Progenitor cell of endocrine pancreas (in vitro differentiated cells): ENCODE measurements at regions not wholly inside any gene's neighbourhood (a gene's known extent, or its start where the extent isn't known, plus 50 kb on each side); places are given as distances from the start of the nearest gene placed in this dataset.

Experiments used
- DNase-seq: peaks from one replicate; pipeline ENCODE4 v3.0.0; 2021; ENCODE audit warnings: low spot score; ENCODE audit not compliant: unreplicated experiment
- H3K27ac Mint-ChIP-seq: 2 replicates; pipeline ENCODE4 v1.8.0; 2021; ENCODE audit warnings: mild to moderate bottlenecking, moderate library complexity, mixed read lengths
- H3K27me3 Mint-ChIP-seq: 2 replicates; pipeline ENCODE4 v1.8.0; 2021; ENCODE audit warnings: mixed read lengths
- H3K36me3 Mint-ChIP-seq: 2 replicates; pipeline ENCODE4 v1.8.0; 2022; ENCODE audit warnings: mixed read lengths; ENCODE audit not compliant: insufficient read depth
- H3K4me1 Mint-ChIP-seq: 2 replicates; pipeline ENCODE4 v1.8.0; 2021; ENCODE audit warnings: low read depth, mixed read lengths
- H3K4me3 Mint-ChIP-seq: 2 replicates; pipeline ENCODE4 v1.8.0; 2021; ENCODE audit warnings: low read depth, mild to moderate bottlenecking, moderate library complexity, mixed read lengths
- H3K9me3 Mint-ChIP-seq: 2 replicates; pipeline ENCODE4 v1.8.0; 2021; ENCODE audit warnings: low read depth, mixed read lengths
- TF ChIP-seq, protein P1 (sequence below): fragments of 200-600 bp; sonication (generic); IDR thresholded peaks from one replicate; pipeline ENCODE4 v1.5.0; 2021; ENCODE audit warnings: antibody characterized with exemption, mild to moderate bottlenecking; ENCODE audit not compliant: unreplicated experiment

DNA sequence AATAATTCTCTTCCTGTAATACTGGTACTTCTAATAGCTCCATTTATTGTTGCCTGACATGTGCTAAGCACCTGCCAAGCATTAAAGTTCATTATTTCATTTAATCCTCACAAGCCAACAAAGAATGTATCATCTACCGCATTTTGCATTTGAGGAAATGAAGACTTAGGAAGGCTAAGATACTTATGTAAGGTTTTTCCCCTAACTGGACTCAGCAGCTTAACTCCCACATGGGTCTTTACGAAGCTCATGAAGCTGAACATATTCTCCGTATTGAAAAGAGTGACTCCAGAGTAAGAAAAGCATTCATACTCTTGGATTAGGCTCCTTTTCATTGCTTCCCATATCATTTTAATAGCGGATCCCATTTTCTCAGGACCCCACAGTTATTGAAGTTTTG lies 155.7 kb upstream of the TMEM72 start:
- TF ChIP-seq, protein P1, sequence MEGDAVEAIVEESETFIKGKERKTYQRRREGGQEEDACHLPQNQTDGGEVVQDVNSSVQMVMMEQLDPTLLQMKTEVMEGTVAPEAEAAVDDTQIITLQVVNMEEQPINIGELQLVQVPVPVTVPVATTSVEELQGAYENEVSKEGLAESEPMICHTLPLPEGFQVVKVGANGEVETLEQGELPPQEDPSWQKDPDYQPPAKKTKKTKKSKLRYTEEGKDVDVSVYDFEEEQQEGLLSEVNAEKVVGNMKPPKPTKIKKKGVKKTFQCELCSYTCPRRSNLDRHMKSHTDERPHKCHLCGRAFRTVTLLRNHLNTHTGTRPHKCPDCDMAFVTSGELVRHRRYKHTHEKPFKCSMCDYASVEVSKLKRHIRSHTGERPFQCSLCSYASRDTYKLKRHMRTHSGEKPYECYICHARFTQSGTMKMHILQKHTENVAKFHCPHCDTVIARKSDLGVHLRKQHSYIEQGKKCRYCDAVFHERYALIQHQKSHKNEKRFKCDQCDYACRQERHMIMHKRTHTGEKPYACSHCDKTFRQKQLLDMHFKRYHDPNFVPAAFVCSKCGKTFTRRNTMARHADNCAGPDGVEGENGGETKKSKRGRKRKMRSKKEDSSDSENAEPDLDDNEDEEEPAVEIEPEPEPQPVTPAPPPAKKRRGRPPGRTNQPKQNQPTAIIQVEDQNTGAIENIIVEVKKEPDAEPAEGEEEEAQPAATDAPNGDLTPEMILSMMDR: no peak
- no peak for DNase-seq
- Mint-ChIP-seq H3K27ac (no peak overlapping the region), H3K9me3 (no peaks in the 10 kb centered on the region), H3K4me1 (no peaks in the 10 kb centered on the region), H3K4me3 (no peak overlapping the region), H3K27me3 (peaks cover 46% of the 10 kb centered on the region), H3K36me3 (no peaks in the 10 kb centered on the region)

- Mint-ChIP-seq H3K4me3 (no peak overlapping the region), H3K27ac (no peak overlapping the region), H3K4me1 (no peaks in the 10 kb centered on the region), H3K9me3 (no peaks in the 10 kb centered on the region), H3K27me3 (peaks cover 49% of the 10 kb centered on the region), H3K36me3 (no peaks in the 10 kb centered on the region)
- TF ChIP-seq, protein P1: no peak
- no peak for DNase-seq
Measured at GRCh38 chr10:44756216-44756615, 154.9 kb upstream of the TMEM72 start.

DNA sequence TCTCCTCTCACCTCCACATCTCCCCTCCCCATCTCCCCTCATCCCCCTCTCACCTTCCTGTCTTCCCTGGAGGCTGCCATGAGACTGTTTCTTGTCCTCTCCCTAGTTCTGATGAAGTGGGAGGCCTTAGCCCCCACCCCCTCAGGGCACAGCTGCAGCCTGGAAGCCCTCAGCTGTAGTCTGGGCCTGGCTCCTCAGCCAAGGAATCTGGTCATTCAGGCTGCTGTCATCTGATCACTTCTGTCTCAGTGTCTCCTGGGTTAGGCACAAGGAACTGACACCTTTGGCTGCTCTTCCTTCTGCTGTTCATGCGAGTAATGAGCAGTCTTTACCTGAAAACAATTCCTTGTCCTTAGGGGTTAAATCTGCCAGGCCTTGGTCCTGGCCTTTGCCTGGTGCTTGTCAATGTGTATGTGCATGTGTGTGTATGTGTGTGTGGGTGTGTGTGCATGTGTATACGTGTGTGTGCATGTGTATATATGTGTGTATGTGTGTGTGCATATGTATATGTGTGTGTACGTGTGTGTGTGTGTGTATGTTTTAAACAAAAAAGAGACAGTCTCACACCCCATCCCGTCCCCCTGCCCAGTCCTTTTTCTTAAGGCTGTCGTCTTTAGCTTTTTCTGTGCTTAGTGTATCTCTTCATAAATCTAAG lies 153.5 kb upstream of the TMEM72 start:
- Mint-ChIP-seq H3K4me1 (no peaks in the 10 kb centered on the region), H3K4me3 (no peak overlapping the region), H3K36me3 (no peaks in the 10 kb centered on the region), H3K27me3 (peaks cover 44% of the 10 kb centered on the region), H3K27ac (no peak overlapping the region), H3K9me3 (no peaks in the 10 kb centered on the region)
- TF ChIP-seq, protein P1: no peak
- DNase-seq: no peak

- H3K9me3 Mint-ChIP-seq: no peaks in the 10 kb centered on the region
- H3K27me3 Mint-ChIP-seq: peaks cover 32% of the 10 kb centered on the region
- no peak overlapping the region for H3K4me3 Mint-ChIP-seq
- no peaks in the 10 kb centered on the region for H3K4me1 Mint-ChIP-seq
- H3K36me3 Mint-ChIP-seq: no peaks in the 10 kb centered on the region
- H3K27ac Mint-ChIP-seq: no peak overlapping the region
- TF ChIP-seq, protein P1: no peak
- no peak for DNase-seq
Measured at GRCh38 chr10:44759122-44759521, 152.0 kb upstream of the TMEM72 start.

GRCh38 chr10:44760513-44760912 lies 150.6 kb upstream of the TMEM72 start:
- Mint-ChIP-seq H3K27ac (no peak overlapping the region), H3K4me1 (no peaks in the 10 kb centered on the region), H3K27me3 (peaks cover 40% of the 10 kb centered on the region), H3K4me3 (no peak overlapping the region), H3K36me3 (no peaks in the 10 kb centered on the region), H3K9me3 (no peaks in the 10 kb centered on the region)
- no peak for DNase-seq
- TF ChIP-seq, protein P1: no peak
